ENCODE measurements at regions not wholly inside any gene's neighbourhood (a gene's known extent, or its start where the extent isn't known, plus 50 kb on each side); places are given as distances from the start of the nearest gene placed in this dataset.

DNA sequence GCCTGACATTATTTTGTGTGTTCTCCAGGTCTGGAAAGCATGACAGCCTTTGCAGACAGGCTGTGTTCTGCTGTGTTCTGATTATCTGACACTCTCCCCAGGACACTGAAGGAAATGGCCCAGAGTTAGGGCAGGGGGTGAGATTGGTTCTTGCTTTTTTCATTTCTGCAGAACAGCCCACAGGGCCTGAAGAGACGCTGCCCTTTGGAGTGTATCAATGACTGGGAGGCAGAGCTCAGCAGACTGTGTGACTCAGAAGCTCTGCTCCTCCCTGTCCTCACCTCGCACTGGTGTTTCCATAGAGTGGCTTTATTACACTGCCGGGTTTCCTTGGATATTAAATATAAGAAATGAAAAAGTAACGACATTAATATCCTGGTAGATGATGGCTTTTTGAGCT, 523.6 kb downstream of the NTRK3 start:
- H2AK5ac ChIP-seq (ENCODE audit: low read depth, low read length) = no peak overlapping the region
- peak; percentile 50 for DNase-seq
- H3K4me2 ChIP-seq (ENCODE audit: low read depth, low read length) = no peak overlapping the region
- no peak overlapping the region for H3K27ac ChIP-seq (ENCODE audit: insufficient read depth, low read length)
- no peak overlapping the region for H3K9ac ChIP-seq (ENCODE audit: low read depth, low read length)
- H4K8ac ChIP-seq (ENCODE audit: low read depth in 2 of 2, low read length in 2 of 2) = no peak overlapping the region
- H2BK120ac ChIP-seq (ENCODE audit: low read depth, low read length) = no peak overlapping the region
- no peaks in the 10 kb centered on the region for H3K36me3 ChIP-seq (ENCODE audit: control insufficient read depth, insufficient read depth, low read length)
- intact Hi-C loops (cut with micrococcal nuclease) = no loop called here
- H2AK9ac ChIP-seq (replicated peaks; ENCODE audit: low read depth, low read length, poor library complexity) = no peak overlapping the region
- dilution Hi-C loops (cut with HindIII; ENCODE audit: low sequenced_read_pairs, unreplicated experiment) = no loop called here
- H2BK5ac ChIP-seq (ENCODE audit: low read depth, low read length, poor library complexity, severe bottlenecking) = no peak overlapping the region
- no peak overlapping the region for H2BK20ac ChIP-seq (ENCODE audit: low read depth, low read length)
- H2BK15ac ChIP-seq (ENCODE audit: low read depth, low read length) = no peak overlapping the region
- H3K9me3 ChIP-seq (ENCODE audit: control insufficient read depth, insufficient read depth, low read length) = no peaks in the 10 kb centered on the region
- H3K18ac ChIP-seq (ENCODE audit: low read depth, low read length) = no peak overlapping the region
- H2AFZ ChIP-seq (replicated peaks; ENCODE audit: low read length, poor library complexity) = no peak overlapping the region
- no peak overlapping the region for H3K56ac ChIP-seq (ENCODE audit: extremely low read depth, insufficient read depth, low read length)
- H3K79me1 ChIP-seq (ENCODE audit: low read depth in 1 of 2, low read length in 2 of 2) = no peaks in the 10 kb centered on the region
- no peak overlapping the region for H3K14ac ChIP-seq (replicated peaks; ENCODE audit: low read depth, low read length)
- H3K23ac ChIP-seq (ENCODE audit: low read depth, low read length) = no peak overlapping the region
- no TSS peak for BruUV-seq (replicated peaks)
- H3K4ac ChIP-seq (ENCODE audit: low read depth, low read length) = no peak overlapping the region
- no peaks in the 10 kb centered on the region; the same call in 1 of the 2 replicates for H3K27me3 ChIP-seq (ENCODE audit: control insufficient read depth, insufficient read depth, low read length)
- H3K9me1 ChIP-seq (ENCODE audit: insufficient read depth, low read length) = no peaks in the 10 kb centered on the region
- POLR2A ChIA-PET (ENCODE audit: unreplicated experiment) = no interaction called here
- no peak overlapping the region for H3K4me3 ChIP-seq (ENCODE audit: insufficient read depth, low read depth, low read length)
- peak; percentile 76 for ATAC-seq (ENCODE audit: low read depth)
- no peak overlapping the region for H4K5ac ChIP-seq (ENCODE audit: low read depth, low read length)
- TF ChIP-seq NFE2L2 (IDR thresholded peaks at IDR 0.05; ENCODE audit: low read depth, low read length) (no peak), SMC3 (IDR thresholded peaks at IDR 0.05; ENCODE audit: low read depth, low read length) (no peak; the same call in 1 of the 2 replicates), FOS (IDR thresholded peaks at IDR 0.05; ENCODE audit: low read depth, low read length) (no peak), CHD1 (IDR thresholded peaks at IDR 0.05; ENCODE audit: low read depth, low read length) (no peak), RFX5 (IDR thresholded peaks at IDR 0.05; ENCODE audit: low read depth, low read length) (no peak), MAFK (IDR thresholded peaks at IDR 0.05; ENCODE audit: low read depth, low read length) (no peak), BHLHE40 (IDR thresholded peaks at IDR 0.05; ENCODE audit: low read depth, low read length) (no peak), MAZ (IDR thresholded peaks at IDR 0.05; ENCODE audit: borderline replicate concordance, low read depth, low read length) (no peak), RCOR1 (IDR thresholded peaks at IDR 0.05; ENCODE audit: insufficient replicate concordance, low read length) (no peak), MXI1 (IDR thresholded peaks at IDR 0.05; ENCODE audit: borderline replicate concordance, low read depth, low read length) (no peak), RAD21 (IDR thresholded peaks at IDR 0.05; ENCODE audit: low read length) (no peak), CEBPB (IDR thresholded peaks at IDR 0.05; ENCODE audit: low read depth, low read length) (no peak), POLR2A (IDR thresholded peaks at IDR 0.05; ENCODE audit: low read depth, low read length) (no peak)
- TF ChIP-seq, protein P1, sequence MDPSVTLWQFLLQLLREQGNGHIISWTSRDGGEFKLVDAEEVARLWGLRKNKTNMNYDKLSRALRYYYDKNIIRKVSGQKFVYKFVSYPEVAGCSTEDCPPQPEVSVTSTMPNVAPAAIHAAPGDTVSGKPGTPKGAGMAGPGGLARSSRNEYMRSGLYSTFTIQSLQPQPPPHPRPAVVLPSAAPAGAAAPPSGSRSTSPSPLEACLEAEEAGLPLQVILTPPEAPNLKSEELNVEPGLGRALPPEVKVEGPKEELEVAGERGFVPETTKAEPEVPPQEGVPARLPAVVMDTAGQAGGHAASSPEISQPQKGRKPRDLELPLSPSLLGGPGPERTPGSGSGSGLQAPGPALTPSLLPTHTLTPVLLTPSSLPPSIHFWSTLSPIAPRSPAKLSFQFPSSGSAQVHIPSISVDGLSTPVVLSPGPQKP (IDR thresholded peaks at IDR 0.05; ENCODE audit: borderline replicate concordance, low read depth, low read length) = no peak
- TF ChIP-seq, protein P2, sequence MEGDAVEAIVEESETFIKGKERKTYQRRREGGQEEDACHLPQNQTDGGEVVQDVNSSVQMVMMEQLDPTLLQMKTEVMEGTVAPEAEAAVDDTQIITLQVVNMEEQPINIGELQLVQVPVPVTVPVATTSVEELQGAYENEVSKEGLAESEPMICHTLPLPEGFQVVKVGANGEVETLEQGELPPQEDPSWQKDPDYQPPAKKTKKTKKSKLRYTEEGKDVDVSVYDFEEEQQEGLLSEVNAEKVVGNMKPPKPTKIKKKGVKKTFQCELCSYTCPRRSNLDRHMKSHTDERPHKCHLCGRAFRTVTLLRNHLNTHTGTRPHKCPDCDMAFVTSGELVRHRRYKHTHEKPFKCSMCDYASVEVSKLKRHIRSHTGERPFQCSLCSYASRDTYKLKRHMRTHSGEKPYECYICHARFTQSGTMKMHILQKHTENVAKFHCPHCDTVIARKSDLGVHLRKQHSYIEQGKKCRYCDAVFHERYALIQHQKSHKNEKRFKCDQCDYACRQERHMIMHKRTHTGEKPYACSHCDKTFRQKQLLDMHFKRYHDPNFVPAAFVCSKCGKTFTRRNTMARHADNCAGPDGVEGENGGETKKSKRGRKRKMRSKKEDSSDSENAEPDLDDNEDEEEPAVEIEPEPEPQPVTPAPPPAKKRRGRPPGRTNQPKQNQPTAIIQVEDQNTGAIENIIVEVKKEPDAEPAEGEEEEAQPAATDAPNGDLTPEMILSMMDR (conservative IDR thresholded peaks at IDR 0.05; ENCODE audit: low read depth, low read length) = no peak
- TF ChIP-seq, protein P3, sequence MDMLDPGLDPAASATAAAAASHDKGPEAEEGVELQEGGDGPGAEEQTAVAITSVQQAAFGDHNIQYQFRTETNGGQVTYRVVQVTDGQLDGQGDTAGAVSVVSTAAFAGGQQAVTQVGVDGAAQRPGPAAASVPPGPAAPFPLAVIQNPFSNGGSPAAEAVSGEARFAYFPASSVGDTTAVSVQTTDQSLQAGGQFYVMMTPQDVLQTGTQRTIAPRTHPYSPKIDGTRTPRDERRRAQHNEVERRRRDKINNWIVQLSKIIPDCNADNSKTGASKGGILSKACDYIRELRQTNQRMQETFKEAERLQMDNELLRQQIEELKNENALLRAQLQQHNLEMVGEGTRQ (IDR thresholded peaks at IDR 0.05; ENCODE audit: low read depth, low read length) = no peak
- H4K20me1 ChIP-seq (ENCODE audit: insufficient read depth, low read length) = no peaks in the 10 kb centered on the region
- 50% methylated on average over 1 of the region's 4 CpGs; no CpG with 5 or more reads in 1 of the 2 experiments for WGBS, 2 experiments (ENCODE audit: extremely low coverage in 2 of 2, insufficient read length in 1 of 2)
- no peak overlapping the region for H4K91ac ChIP-seq (ENCODE audit: insufficient read depth, low read depth, low read length)
- CTCF ChIA-PET = interaction anchor here (0.6 kb wide), 1 partner anchor 61 kb away, joined by 3 read pairs; no protein-coding TSS in a partner anchor
- in situ Hi-C loops (cut with MboI; ENCODE audit: low sequenced_read_pairs) = no loop called here
- peaks cover 7% of the 10 kb centered on the region; the same call in 1 of the 2 replicates for H3K4me1 ChIP-seq (ENCODE audit: control insufficient read depth, insufficient read depth, low read length)
